DMS53 treated with DMSO at 0.1 percent for 48 hours (cell line): ENCODE measurements at regions not wholly inside any gene's neighbourhood (a gene's known extent, or its start where the extent isn't known, plus 50 kb on each side); places are given as distances from the start of the nearest gene placed in this dataset.
"Not testable (repeated sequence)": the region's sequence is repeated elsewhere in the genome, so short reads cannot be mapped to it uniquely, and the experiment has no call there.

ENCODE experiments used
- DNase-seq: peaks from one replicate; lab custom pipeline; 2025; ENCODE audit not compliant: unreplicated experiment; lab: John Stamatoyannopoulos, UW

DNA sequence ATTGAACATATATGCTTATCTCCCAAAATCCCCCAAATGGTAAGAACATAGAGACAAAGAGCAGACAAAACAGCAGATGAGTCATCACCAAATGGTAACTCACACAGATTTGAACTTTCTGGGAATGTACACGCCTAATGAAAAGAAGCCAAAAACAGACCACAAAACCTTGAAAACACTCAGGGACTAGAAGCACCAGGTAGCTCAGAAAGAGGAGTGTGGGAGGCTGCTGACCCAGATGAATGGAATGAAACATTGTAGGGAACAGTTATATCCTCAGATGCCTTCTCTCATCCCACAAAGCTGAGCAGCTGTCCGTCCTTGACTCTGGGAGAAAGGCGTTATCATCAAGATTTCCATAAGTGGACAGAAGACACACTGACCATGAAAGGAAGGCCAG lies 307.0 kb upstream of the USP25 start:
- no peak for DNase-seq

GRCh38 chr21:15423676-15424445 lies 305.9 kb upstream of the USP25 start:
- no peak for DNase-seq

GRCh38 chr21:15425049-15425448 lies 304.7 kb upstream of the USP25 start:
- DNase-seq, result no peak

DNA sequence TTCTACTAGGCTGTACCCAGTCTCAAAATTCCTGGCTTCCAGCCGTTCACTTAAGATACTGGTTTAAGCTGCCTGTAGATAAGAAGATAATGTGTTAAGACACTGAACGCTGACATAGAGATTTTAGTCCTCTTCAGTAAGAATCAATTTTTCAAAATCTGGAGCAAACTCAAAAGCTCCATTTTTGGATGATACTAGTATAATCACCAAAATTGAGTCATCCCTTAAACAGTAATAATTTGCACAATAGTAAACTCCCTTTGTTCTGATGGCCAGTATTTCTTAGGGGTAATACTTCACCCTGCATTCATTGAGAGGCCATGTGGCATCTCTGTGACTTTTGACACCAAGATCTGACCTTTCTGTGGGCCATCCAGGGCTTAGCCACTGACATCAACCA lies 299.8 kb upstream of the USP25 start:
- DNase-seq, result no peak

DNA sequence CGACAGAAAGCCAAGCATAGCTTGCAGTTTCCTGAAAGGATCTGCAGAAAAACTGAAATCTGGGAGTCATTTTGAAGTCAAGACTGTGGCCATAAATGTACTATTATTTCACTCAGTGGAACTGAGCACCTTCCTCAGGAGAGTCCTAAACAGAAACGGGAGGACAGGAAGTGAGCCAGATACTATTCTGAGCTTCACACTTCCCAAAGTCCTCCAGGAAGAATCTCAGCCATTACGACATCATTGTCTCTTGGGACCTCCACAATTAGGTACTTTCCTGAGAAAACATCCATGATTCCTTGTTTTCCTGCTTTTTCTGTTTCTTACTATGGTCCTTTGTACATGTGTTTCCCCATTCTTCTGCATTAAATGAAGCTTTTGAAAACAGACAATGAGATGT lies 299.2 kb upstream of the USP25 start:
- no peak for DNase-seq

GRCh38 chr21:15431053-15431452 lies 298.7 kb upstream of the USP25 start:
- no peak for DNase-seq

DNA sequence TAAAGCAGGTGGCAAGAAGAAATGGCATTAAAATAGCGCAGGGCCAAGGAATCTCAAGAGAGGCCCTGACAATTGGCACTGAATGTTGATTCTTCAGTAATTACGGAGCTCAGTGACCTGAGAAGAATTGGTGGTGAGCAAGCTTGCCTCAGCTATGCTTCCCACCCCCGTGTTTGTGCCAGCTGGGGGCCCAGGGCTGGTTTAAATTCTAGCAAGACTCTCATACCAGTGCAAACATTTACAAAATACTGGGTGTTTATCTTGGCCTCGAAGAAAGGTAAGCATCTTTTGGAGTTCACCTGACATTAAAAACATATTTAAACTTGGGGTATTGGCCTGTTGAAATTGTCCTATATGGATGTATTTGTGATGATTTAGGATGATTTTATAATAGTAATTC lies 296.7 kb upstream of the USP25 start:
- no peak for DNase-seq

DNA sequence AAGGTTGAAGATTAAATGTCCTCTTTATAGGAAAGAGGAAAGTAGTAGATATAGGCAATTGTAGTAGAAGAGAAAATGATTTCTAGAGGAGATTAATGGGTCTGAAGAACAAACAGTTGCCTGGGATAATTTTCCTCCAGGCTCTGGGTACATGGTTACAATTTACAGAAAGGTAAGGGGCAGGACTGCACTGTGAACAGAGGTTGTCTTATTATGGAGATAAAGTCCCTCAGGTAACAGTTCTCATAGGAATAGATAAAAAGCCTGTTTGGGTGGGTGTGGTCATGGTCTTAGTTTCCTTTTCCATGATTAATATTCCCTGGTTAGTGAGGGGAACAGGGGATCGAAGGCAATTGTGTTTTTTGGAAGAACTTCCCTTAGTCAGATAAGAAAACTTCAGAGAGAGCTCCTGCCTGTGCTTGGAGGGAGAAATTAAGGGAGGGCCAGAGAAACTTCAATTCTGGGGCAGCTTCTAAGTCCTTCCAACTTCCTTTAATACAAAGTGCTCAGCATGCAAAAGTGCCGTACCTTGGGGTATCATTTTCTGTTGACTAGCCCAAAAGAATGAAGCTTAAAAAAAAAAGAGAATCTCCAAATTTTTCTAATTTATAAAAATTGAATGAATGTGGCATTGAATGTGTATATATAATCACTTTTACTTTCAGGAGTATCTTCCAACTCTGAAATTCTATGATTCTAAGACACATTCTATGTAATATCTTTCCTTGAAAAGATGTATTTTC lies 295.4 kb upstream of the USP25 start:
- no peak for DNase-seq

DNA sequence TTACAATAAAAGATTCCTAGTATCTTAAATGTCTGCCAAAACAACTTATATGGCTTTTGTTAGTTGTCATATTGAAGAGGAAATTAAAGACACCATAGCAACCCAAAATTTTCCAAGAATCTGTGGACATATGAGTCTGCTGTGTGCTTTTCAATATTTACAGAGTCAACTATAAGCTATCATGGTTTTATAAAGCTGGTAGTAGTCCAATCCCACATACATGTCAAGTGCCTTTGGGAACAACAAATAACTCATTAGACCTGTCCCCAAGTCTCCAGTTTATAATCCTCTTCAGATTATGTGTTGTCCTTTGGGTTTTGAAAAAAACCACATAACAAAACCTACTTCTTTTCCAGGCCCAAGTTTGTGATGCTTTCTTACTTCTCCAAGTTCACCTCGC lies 293.8 kb upstream of the USP25 start:
- DNase-seq, result no peak

DNA sequence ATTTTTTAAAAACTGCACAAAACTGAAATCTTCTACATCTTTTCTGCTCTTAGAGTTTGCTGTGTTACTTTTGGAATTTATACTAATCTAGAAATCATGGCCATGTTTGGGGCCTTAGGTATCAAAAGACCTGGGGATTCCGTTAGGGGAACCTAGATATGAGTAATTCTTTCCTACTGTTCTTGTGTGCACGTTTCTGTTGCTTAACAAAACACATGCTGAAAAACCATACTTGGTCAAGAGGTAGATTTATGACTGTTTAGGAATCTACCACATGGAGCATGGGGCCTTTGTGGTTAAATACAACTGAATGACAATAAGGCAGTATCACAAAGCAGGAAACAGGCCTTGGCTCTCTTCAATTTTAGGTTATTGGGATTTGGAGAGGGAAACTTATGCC lies 291.9 kb upstream of the USP25 start:
- DNase-seq, result no peak

GRCh38 chr21:15439726-15440125 lies 290.1 kb upstream of the USP25 start:
- DNase-seq, result no peak

DNA sequence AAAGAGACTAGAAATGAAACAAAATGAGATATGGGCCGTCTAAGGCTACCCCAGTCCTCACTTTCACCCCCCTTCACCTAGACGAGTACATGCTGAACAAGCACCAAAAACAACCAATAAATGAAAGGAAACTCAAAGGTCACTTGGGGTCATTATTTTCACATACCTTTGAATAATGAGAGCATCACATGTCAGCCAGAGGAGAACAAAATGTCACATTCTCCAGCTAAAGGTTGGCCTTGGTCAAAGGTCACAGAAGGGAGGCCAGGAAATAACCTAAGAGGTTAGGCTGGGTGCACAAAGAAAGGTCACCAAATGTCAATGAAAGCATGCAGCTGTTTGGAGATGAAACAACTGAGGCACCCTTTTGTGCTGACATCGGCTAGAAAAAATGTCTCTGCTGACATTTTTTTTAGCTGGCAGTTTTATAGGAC lies 288.7 kb upstream of the USP25 start:
- DNase-seq, result no peak

DNA sequence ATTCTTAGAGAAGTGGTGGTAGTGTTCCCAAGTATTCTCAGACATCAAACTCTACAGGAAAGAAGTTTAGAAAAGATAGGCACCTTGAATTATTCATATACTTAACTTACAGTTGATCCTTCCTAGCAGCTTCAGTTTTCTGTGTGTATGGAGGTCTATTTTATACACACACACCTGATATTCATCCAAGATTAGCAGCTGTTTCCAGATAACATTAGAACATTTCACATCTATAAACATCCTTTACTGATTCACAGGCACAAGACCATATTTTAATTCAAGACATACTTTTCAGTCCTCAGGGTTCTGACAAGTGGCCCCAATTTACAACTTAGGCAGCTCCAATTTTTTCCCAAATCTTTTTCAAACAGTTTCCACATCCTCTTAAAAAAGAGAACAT lies 287.8 kb upstream of the USP25 start:
- no peak for DNase-seq

DNA sequence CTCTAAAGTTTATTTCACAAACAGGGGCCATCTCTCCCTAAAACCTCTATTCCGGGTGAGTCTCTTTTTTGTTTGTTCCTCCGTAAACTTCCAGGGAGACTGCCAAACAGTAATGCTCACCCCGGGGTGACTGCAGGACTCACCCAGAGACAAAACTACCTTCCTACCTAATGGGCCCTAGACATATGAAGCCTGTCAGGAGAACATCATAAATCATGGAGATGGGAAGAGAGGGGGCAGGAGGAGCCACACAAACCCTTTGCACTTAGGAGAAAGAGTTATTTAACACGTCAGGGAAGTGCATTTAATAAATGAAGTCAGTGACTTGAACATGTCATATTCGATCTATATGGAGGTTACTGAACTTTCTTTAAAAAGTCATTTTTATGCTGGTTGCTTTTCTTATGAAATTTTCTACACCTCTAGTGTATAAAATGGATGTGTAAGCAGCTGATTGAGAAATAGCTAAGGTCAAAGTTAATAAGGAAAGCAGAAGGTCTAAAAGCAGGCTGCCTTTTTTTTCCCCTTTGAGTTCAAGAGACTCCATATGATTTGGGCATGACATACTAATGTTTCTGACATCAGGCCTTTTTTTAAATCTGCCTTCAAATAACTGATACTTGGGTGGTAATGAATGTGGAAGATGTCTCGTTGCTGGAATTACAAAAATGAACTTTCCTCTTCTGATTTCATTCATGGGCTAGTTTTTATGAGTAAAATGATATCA lies 286.9 kb upstream of the USP25 start:
- no peak for DNase-seq

DNA sequence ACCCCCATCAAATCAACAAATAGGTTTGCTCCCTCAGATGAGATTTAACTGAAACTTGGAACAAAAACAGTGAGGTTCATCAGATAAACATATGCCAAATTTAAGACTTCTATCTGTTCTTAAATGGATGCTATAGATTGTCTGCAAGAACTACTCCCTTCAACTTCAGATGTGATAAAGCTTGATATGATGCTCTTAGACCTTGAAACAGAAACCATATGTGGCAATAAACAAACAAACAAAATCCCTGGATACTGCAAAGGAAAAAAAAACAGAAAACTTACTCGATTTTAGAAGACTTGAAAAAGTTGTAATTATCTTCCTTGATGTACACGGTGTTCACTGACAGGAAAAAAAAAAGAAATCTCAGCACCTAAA lies 286.1 kb upstream of the USP25 start:
- DNase-seq, result no peak

GRCh38 chr21:15444118-15444960 lies 285.4 kb upstream of the USP25 start:
- no peak for DNase-seq

DNA sequence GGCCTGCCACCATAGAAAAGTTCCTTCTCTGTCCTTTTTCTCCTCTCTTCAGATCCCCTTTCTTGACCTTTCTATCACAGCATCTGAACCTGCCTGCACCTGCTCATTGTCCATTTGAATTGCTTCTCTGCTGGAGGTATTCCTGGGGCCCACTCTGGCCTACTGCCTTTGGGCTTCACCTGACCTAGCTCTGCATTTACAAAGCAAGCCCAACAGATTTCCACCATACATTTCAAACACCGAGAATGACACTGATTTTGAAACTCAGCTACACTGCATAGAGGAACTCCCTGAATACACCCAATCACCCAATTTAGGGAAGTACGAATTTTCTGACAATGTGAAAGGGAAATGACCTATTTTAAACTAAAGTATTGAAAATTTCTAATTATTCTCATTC lies 284.5 kb upstream of the USP25 start:
- no peak for DNase-seq

DNA sequence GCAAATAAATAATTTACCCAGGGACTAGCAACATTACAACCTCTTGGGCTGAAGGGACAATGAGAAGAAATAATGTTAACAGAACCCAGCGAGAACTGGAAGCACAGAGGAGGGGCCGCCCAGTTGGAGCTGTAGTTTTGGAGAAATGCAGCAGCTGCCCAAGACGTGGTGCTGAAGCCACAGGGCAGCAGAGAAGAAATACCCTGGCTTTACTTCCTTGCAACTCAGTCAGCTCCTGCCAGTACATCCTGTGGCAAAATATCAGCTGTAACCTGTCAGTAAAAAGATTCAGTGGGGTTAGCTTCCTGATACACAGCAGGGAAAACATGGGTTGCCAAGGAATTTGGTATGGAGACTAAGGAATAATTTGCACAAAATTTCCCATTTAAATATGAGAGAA lies 283.6 kb upstream of the USP25 start:
- no peak for DNase-seq

- DNase-seq, result no peak
These were observed 280.2 kb upstream of the USP25 start for GRCh38 chr21:15449556-15449955.

- no peak for DNase-seq
These were observed 276.5 kb upstream of the USP25 start for GRCh38 chr21:15453261-15453660.

DNA sequence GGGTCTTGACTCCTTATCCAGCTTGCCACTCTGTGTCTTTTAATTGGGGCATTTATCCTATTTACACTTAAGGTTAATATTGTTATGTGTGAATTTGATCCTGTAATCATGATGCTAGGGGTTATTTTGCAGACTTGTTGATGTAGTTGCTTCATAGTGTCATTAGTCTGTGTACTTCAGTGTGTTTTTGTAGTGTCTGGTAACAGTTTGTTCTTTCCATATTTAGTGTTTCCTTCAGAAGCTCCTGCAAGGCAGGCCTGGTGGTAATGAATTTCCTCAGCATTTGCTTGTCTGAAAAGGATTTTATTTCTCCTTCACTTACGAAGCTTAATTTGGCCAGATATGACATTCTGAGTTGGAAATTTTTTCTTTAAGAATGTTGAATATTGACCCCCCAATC lies 276.0 kb upstream of the USP25 start:
- DNase-seq, result not testable (repeated sequence)
